CD4-positive, alpha-beta T cell treated with Interleukin-17A for 1 hour (primary cell): ENCODE measurements at regions not wholly inside any gene's neighbourhood (a gene's known extent, or its start where the extent isn't known, plus 50 kb on each side); places are given as distances from the start of the nearest gene placed in this dataset.

Experiments
- DNase-seq: peaks from one replicate; pipeline ENCODE4 v3.0.0-alpha.2; 2020

DNA sequence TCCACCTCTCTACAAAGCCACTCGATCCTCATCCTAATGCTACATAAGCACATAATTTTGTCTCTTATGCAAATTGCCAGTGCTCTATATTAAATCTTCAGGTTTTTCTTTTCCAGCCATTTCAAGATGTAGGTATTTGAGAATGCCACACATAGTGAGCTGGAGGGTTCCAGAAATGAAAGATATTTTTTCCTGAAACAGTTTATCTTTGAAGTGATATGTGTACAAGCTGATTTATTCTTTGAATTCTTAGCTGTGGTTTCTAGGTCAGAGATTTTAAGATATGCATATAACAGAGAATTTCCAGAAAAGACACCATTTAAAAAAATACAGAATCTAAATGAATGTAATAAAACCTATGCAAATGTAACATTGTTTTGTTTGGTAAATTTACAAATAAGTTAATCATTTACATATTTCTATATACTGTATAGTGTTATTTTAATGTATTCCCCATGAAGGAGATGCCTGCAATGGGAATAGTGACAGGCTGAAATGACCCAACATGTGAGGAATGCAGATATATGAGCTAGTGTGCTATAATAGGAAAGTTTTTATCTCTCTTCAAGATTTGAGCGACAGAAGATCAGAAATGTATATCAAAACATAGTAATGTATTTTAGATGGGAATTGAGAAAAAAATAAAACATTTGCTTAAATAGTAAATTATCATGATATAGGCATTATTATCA is 570.2 kb downstream of the SLITRK1 start:
- DNase-seq: no peak

DNA sequence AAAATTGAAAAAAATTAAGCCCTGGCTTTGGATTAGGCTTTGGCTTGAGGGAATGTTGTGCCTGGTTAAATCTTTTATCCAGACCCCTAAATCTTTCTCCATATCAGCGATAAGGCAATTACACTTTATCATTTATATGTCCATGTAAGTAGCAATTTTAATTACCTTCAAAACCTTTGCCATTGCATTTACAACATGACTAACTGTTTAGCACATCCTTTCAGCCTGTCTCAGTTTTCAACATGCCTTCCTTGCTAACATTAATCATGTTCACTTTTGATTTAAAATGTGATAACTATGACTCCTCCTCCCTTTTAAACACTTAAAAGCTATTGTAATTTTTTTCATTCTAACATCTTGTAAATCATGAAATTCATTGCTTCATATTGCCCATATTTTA is 583.7 kb downstream of the SLITRK1 start:
- DNase-seq: no peak

- no peak for DNase-seq
Observed at GRCh38 chr13:83297586-83298290, 584.5 kb downstream of the SLITRK1 start.

- DNase-seq: no peak
Observed at GRCh38 chr13:83295686-83296085, 586.6 kb downstream of the SLITRK1 start.

GRCh38 chr13:83286737-83287136 is 595.5 kb downstream of the SLITRK1 start:
- no peak for DNase-seq

GRCh38 chr13:83281654-83282053 is 600.6 kb downstream of the SLITRK1 start:
- DNase-seq: no peak

DNA sequence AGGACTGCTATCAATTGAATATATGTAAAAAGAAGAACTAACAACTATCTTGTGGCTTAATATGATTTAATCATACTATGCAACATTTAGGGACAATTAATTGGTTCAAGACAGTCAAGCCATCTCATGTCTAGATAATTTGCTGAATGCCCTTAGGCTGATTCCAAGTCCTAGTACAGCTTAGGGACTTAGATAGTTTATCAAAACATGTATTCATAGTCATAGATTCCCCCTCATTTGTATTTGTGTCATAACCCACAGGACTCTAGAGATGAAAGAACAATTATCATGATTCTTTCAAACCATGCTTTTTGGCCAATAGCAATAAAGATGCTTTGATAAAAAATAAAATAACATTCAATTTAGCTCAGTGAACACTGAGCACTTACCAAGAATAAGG is 607.6 kb downstream of the SLITRK1 start:
- no peak for DNase-seq

DNA sequence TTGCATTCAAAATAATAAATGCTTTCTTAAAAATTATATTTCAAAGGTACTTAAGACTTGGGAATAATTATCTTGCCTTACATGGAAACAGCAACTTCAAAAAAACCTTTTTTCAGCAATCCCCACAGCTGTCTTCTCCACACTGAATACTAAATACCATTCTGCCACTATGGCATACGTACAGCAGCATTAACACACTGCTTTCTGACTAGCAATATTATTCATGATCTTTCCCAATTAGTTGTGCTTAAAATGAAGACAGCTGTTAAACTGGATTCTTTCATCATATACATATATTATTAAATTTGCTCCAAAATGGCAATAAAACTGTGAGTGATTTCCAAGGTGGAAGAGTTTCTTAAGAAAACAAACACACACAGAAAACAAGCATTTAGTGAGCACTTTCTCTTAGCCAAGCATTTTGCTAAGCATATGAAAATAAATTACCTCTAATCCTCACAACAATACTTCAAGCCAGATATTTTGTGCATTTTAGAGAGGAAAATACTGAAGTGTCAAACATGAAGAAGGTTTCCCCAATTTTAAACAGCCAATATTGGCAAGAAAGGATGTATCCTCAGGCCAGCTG is 609.5 kb downstream of the SLITRK1 start:
- no peak for DNase-seq

GRCh38 chr13:83272076-83272475 is 610.2 kb downstream of the SLITRK1 start:
- DNase-seq: no peak

DNA sequence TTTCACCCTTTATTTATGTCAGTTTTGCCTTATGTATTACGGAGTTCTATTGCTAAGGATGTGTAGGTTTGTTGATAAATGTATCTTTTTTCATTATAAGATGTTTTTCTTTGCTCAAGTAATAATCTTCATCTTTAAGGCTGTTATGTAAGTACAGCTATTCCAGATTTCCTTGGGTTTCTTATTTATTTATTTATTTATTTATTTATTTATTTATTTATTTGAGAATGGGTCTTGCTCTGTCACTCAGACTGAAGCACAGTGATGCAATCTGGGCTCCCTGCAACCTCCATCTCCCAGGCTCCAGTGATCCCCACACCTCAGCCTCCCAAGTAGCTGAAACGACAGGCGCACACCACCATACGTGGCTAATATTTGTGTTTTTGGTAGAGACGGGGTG is 617.0 kb downstream of the SLITRK1 start:
- DNase-seq: no peak

DNA sequence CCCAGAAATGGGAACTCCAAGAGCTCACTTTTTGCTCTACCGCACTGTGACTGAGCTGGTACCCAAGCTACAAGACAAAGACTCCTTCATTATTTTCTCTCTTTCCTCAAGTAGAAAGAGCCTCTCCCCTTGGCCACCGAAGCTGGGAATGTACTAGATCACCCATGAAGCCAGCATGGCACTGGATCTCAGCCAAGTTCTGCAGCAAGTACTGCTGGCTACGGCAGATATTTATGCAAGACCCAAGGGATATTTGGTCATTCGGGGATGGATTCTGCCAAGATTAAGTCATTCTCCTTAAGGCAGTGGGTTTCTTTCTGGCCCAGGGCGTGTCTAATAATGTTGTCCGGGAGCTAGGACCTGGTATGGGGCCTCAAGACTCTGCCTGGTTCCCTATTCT is 633.5 kb downstream of the SLITRK1 start:
- DNase-seq: no peak

DNA sequence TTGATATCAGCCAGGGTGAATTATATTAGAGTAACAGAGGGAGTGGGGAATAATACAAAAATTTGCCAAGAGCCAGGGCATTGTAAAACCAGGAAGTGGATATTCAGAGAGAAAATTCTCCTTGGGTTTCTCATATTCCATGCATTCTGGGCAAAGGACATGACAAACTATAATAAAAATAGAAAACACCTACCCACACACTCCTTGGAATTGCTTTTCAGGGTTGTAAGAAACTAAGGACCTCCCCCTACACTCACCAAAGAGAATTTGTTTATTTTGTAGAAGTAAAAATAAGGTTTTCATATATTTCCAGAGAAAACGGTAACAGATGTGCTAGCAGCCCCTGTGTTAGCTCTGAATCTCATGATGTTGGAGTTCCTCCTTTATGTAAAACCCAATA is 649.6 kb downstream of the SLITRK1 start:
- no peak for DNase-seq

- DNase-seq: no peak
Observed at GRCh38 chr13:83229574-83230305, 652.5 kb downstream of the SLITRK1 start.

DNA sequence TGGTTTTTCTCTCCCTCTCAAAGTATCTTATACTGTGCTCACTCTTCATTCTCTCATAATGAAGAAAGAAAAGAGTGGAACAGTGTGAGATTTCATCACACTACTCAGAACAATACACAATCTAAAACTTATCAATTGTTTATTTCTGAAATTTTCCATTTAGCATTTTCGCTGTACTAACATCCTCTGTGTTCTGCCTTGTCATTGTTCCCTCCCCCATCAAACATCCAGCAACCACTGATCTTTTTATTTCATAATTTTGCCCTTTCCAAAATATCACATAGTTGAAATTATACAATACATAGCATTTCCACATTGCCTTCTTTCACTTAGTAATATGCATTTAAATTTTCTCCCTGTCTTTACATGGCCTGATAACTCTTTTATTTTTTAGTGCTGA is 658.7 kb downstream of the SLITRK1 start:
- no peak for DNase-seq

- DNase-seq: no peak
Observed at GRCh38 chr13:83221813-83222241, 660.4 kb downstream of the SLITRK1 start.

- no peak for DNase-seq
Observed at GRCh38 chr13:83221256-83221655, 661.0 kb downstream of the SLITRK1 start.

DNA sequence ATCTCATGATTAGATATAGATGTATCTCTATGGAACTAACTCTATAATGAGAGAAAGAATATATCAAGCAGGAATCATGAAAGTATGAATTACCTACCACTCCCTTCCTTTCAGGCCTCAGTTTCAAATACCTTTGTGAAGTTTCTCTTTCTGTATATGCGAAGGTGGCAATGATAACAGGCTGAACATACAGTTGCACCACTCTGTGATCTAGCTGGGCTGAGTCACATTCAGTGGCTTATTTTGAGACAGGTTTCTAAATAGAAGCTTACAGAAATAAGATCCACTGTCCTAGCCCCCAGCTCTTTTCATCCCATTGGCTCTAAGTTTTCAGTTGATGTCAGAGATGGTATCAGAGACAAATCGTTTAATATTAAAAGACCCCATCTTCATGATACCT is 662.0 kb downstream of the SLITRK1 start:
- DNase-seq: no peak

- no peak for DNase-seq
Observed at GRCh38 chr13:83219832-83220231, 662.4 kb downstream of the SLITRK1 start.

DNA sequence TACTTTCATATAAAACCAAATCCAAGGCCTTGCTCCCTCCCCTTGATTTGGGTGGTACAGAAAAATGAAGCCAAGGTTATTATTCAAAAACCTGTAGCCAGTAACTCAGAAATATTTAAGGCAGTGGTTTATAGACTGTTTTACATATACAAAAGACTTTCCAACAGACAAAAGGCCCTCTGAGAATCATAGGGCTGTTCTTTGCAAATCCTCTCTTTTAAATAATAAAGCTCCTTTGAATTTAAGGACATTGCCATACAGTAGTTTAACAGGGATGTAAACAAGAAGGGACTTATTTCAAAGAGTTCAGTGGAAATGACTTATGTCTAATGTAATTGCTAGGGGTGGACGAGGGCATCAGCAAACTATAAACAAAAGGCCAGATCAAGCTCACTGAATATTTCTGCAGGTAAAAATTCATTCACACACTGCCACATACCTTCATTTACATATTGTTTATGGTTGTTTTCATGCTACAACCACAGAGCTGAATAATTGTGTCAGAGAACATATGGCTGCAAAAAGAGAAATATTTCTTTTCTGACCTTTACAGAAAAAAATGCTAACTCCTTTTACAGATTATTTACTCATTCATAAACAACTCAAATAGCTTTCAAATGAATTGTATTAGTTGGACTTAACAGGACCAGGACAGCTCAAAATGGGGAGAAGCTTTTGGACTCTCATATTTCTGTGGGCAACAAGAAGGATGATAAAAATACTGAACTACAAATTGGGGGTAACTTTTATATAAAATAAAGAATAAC is 665.6 kb downstream of the SLITRK1 start:
- no peak for DNase-seq

DNA sequence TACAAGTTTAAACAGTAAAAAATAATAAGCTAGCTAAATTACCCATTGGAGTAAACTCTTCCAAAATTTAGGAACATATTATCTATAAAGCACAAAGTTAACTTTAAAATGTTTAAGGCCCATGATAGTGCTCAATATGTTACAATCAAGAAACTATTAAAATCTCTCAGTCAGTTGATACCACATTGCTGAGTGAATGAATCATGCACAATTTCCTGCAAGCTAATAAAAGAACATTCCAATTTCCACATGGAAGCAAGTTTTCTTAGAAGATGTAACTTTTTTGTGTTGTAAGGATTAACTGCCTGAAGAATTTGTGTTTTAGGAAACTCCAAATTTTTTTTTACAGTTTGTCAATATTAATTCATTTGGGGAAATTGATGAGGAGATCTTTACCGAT is 666.6 kb downstream of the SLITRK1 start:
- no peak for DNase-seq

DNA sequence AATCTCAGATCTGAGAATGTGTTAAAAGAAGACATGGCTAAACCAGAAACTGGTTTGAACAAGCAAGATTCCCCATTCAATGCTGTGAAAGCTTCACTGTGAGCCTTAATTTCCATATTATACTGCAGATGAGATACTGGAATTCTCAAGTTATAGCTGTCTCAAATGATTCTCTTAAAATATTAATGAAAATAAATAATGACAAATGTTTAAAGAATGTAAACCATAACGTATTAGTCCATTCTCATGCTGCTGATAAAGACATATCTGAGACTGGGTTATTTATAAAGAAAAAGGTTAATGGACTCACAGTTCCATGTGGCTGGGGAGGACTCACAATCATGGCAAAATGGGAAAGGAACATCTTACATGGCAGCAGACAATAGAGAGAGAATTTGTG is 667.8 kb downstream of the SLITRK1 start:
- DNase-seq: no peak

GRCh38 chr13:83211301-83211700 is 671.0 kb downstream of the SLITRK1 start:
- DNase-seq: no peak

DNA sequence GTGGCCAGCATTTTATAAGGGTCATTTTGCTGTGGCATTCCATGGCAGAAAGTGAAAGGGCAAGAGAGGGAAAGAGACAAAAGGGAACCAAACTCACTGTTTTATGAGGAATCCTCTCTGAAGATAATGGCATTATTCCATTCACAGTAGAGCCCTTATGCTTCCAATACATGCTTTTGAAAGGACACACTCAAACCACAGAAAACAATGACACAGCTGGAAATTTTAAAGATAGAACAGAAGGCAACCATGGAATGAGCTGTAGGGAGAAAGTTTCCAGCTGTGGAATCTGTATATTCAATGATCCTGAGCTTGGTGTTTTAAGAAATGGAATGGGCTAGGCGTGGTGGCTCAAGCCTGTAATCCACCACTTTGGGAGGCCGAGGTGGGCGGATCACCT is 677.4 kb downstream of the SLITRK1 start:
- no peak for DNase-seq
